ENCODE measurements at regions not wholly inside any gene's neighbourhood (a gene's known extent, or its start where the extent isn't known, plus 50 kb on each side); places are given as distances from the start of the nearest gene placed in this dataset.

DNA sequence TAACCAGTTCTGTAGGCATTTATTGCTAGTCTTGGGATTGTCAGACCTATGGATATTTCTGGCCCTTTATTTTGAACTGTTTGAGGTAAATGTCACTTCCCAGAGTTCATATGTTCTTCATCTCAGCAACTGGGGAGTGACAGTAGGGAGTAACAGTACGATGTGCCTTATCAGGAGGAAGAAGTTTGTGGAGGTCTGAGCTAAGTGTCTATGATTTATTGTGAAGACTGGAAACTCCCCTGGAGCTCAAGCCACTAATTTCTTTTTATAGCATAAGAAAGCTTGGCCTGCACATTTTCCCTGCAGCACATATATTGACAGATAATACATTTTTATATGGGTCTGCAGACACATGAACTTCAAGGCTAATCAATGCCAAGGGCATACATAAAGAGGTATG, 383.8 kb downstream of the GRXCR1 start:
- DNase-seq (ENCODE audit: insufficient read length, low spot score) (no peak), FAIRE-seq (no peak)
- TF ChIP-seq POLR2A (IDR thresholded peaks at IDR 0.05; ENCODE audit: low read depth, low read length) = no peak

DNA sequence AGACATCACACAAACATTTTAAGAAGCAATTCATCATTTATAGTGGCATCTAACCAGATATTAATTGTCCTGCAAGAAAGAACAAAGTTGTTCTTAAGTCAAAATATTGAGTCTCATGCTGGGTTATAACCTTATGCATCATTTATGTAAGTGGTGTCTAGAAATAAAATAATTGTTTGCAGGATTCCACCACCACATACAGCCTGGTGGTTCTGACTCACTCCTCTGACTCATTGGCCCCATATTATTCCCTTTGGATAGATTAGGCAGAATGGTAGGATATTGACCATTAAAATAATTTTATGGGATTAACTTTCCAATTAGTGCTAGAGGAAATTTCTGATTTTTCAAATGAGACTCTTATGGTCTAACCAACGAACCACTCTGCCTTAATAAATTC, 384.5 kb downstream of the GRXCR1 start:
- FAIRE-seq (no peak), DNase-seq (ENCODE audit: insufficient read length, low spot score) (no peak)
- no peak for TF ChIP-seq POLR2A (IDR thresholded peaks at IDR 0.05; ENCODE audit: low read depth, low read length)

DNA sequence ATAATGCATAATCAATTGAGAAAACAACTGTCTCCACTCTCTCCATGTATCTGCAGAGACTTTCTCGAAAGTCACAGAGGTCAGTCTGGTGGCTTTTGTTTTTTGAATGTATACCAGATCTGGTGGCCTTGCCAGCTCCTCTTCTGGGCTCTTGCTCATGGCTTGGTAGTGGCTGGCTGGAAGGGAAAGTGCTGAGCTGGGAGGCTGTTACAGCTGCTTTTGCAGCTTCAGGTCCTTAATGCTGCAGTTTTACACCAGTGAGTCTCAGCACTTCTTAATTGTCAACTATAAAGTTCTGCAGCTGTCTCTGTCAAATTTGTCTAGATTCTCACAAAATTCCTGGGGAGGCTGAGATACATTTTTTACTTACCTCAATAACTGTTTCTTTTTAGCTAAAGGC, 390.0 kb downstream of the GRXCR1 start:
- FAIRE-seq (no peak), DNase-seq (ENCODE audit: insufficient read length, low spot score) (no peak)
- TF ChIP-seq POLR2A (IDR thresholded peaks at IDR 0.05; ENCODE audit: low read depth, low read length) = no peak

DNA sequence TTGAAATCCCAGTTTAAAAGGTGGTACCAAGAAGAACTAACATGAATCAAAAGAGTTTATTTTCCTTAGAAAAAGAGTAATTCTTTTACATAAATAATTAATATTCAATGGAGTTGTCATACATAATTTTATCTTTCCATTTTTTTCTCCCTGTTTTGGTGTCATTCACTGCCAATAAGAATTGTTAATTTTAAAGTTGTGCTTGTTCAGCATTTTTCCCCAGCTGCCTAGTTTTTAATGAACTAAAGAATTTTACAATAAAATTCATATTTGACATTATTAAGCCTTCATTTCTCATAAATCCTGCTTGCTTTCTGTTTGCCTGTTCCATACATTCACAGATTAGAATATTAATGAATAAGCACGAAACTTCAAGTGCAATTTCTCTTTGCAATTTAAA, 393.6 kb downstream of the GRXCR1 start:
- TF ChIP-seq POLR2A (IDR thresholded peaks at IDR 0.05; ENCODE audit: low read depth, low read length) = no peak
- DNase-seq (ENCODE audit: insufficient read length, low spot score) = no peak
- no peak for FAIRE-seq

DNA sequence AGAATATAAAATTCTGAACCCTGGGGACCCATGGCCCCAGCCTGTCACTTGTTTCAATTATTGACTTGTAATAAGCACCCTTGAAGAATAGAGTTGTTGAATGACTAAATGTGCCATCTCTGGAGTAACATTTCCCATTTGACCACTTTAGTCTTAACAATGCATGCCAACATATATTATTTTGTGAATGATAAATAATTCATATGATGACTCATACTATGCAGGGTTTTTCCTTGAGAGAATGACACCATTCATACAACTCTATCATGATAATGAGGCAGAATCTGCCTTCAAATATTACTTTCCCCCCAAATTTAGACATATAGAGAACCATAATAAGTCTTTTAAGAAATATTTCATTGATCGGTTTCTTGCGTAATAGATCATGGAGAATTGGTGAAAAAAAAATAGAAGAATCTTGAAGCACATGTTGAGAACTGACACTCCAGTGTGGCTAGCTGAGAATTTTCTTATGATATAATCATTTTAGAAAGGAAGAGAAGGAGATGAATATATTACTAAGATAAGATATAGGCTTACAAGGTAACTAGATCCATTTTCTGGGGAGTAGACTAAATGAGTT, 404.5 kb downstream of the GRXCR1 start:
- DNase-seq (ENCODE audit: insufficient read length, low spot score) = no peak
- TF ChIP-seq POLR2A (IDR thresholded peaks at IDR 0.05; ENCODE audit: low read depth, low read length) = no peak
- FAIRE-seq = no peak

DNA sequence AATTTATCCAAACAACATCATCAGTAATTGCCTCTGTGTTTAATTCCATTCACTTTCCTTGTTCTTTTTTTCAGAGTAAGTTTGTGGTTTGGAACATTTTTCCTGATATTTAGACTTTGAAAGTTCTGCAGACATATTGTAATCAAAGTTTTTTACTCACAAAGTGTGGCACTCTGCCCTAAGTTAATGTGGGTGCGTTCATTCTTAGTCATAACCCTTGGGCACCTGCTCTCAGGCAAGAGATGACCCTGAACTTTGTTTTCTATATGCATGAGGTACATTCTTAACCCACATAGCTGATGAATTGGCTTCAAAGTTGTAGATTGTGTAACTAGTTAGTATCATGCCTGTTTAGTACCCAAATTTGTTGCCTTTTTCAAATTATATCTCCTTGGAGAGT, 424.3 kb downstream of the GRXCR1 start:
- DNase-seq (ENCODE audit: insufficient read length, low spot score) (no peak), FAIRE-seq (no peak)
- no peak for TF ChIP-seq POLR2A (IDR thresholded peaks at IDR 0.05; ENCODE audit: low read depth, low read length)

DNA sequence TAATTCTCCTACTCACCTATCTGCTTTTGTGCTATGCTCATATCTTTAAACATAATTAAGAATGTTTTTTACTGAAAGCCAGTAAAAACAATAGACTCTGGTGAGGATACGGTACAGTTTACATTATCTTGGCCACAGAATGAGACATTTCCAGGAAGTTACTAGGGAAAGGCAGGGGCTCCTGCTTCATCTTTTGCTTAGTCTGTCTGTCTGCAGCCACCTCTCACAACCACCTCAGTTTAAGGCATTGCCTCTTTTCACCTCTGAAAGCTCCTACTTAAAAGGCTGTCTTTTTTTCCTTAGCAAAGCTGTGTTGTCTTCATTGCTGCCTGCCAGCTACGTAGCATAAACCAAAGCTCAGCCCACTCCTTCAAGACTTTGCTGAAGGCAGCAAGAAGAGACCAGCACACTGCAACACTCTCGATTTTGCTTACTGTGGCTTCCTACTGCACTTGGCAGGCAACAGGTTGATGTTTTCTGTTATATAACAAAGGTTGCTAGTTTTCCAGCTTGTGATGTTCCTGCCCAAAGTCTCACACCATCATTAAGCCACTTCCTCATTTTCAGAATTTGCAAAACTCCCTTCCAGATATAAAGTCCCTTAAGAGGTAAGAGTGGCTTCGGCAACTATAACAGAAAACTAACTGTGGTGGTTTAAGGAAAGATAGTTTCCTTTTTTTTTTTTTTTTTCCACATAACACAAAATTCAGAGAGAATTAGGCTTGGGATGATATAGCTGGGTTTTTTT, 432.9 kb downstream of the GRXCR1 start:
- DNase-seq (ENCODE audit: insufficient read length, low spot score) (no peak), FAIRE-seq (no peak)
- no peak for TF ChIP-seq POLR2A (IDR thresholded peaks at IDR 0.05; ENCODE audit: low read depth, low read length)

DNA sequence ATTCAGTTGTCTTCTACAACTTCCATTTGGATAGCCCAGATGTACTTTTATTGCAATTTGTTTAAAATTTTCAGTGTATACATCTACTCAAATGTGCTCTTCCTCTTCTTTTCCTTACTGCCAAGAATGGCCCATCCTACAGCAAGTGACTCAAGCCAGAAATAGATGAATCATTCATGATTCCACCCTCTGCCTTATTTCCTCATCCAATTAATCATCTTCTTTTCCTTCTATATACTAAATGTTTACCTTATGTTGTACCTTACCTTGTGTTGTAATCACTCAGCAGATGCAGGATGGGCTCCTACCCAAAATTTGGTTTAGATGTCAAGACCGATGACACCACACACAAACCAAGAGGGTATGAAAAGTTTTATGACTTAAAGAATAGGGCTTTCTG, 437.8 kb downstream of the GRXCR1 start:
- FAIRE-seq (peak; percentile 27), DNase-seq (ENCODE audit: insufficient read length, low spot score) (no peak)
- no peak for TF ChIP-seq POLR2A (IDR thresholded peaks at IDR 0.05; ENCODE audit: low read depth, low read length)

DNA sequence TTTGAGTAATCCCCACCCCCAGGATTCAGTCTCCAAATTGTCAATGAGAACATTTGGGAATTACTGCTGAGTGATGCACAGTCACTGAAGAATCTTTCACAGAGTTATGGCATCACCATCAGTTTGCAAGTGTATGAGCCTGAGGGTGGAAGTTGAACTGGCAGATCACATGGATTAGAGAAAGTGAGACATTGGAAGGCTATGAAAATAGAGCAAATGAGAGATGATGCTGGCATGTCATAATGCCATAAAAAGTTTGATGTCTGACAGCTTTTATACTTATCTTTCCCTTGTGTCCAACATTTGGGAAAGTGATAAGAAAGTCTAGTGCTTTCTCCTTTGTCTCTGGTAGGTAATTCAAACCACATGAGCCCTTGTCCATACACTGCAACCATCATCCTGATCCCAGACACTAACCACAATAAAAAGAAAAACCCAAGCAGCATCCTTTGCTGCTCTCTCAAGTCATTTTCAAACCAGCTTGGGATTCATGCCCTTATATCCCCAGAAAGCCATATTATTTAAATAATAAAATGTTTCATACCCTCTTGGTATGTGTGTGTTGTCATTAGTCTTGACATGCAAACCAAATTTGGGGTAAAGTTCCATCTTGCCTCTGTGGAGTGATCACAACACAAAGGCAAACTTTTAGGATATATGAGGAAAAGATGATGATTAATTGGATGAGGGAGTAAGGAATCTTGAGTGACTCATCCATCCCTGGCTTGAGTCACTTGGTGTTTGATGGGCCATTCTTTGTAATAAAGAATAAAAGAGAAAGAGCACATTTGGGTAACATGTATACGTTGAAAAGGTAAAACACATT, 438.9 kb downstream of the GRXCR1 start:
- no peak for DNase-seq (ENCODE audit: insufficient read length, low spot score)
- no peak for TF ChIP-seq POLR2A (IDR thresholded peaks at IDR 0.05; ENCODE audit: low read depth, low read length)
- FAIRE-seq = peak; percentile 27

DNA sequence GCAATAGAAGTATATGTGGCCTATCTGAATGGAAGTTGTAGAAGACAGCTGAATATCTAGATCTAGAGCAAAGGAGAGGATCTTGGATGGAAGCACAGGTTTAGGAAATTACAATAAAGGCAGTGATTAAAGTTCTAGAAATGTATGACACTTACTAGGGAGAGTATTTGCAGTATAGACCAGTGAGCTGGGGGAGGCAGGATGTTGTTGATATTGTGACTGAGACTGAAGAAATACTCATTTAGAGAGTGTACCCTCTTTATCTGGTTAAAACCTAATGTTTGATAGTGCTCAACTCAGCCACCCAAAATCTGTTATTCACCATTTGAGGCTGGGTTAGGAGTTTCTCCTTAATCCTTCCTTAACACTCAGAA, 439.5 kb downstream of the GRXCR1 start:
- FAIRE-seq (no peak), DNase-seq (ENCODE audit: insufficient read length, low spot score) (no peak)
- no peak for TF ChIP-seq POLR2A (IDR thresholded peaks at IDR 0.05; ENCODE audit: low read depth, low read length)

DNA sequence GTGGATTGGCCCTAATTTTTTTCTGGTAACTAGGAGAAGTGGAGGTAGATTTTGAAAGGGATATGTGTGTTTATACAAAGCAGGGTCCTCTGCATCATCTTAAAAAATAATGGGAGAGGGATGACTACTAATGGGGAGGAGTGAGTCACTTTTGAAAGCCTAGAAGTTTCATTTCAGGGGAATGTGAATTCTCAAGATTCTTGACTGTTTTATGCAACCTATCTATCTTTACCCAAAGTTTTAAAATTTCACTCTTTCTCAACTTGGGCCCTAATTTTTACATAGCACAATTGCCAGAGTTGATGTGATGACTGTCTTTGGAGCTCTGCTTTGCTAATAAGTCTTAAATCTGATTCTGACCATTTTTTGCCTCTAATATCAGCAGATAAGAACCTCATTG, 445.2 kb downstream of the GRXCR1 start:
- DNase-seq (ENCODE audit: insufficient read length, low spot score) = no peak
- FAIRE-seq = no peak
- TF ChIP-seq POLR2A (IDR thresholded peaks at IDR 0.05; ENCODE audit: low read depth, low read length) = no peak

DNA sequence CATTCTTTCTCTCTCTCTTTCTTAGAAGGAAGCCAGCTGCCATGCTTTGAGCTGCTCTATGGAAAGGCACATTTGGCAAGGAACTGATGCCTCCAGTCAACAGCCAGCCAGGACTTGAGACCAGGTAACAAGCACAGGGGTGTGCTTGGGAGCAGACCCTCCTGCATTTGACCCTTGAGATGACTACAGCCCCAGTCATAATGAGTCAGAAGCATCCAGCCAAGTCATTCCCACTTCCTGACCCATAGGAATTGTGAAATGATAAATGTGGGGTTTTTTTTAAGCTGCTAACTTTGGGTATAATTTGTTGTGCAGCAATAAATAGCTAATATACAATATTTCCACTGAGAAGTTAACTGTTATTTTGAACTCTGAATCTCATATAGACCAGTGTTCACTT, 446.9 kb downstream of the GRXCR1 start:
- no peak for DNase-seq (ENCODE audit: insufficient read length, low spot score)
- TF ChIP-seq POLR2A (IDR thresholded peaks at IDR 0.05; ENCODE audit: low read depth, low read length) = no peak
- FAIRE-seq = peak; percentile 6

DNA sequence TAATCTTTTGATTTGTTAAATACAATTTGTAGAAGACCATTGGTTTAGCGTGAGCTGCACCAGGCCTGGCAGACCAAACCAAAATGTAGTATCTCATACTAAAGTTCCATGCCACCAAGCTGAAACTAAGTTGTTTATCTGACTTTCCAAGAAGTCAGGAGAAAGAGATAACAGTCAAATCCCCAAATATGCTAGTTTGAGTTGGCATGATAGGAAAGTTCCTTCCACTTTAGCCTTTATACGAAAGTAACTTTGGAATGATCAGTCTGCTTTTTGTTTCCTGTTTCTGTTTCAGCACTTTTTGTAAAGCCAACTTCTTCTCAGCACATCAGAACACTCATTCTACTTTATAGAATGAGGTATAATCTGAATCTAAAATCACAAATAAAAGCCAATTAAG, 449.2 kb downstream of the GRXCR1 start:
- no peak for FAIRE-seq
- no peak for TF ChIP-seq POLR2A (IDR thresholded peaks at IDR 0.05; ENCODE audit: low read depth, low read length)
- DNase-seq (ENCODE audit: insufficient read length, low spot score) = no peak

DNA sequence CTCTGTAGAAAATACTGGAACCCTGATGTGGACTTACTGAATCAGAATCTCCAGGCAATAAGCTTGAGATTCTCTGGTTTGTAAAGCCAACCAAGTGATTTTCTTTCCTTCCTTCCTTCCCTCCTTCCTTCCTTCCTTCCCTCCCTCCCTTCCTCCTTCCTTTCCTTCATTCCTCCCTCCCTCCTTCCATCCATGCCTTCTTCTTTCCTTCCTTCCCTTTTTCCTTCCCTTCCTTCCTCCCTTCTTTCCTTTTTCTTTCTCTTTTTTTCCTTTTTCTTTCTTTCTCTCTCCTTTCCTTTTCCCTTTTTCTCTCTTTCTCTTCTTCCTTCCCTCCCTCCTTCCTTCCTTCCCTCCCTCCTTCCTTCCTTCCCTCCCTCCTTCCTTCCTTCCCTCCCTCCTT, 450.8 kb downstream of the GRXCR1 start:
- no peak for DNase-seq (ENCODE audit: insufficient read length, low spot score)
- no peak for TF ChIP-seq POLR2A (IDR thresholded peaks at IDR 0.05; ENCODE audit: low read depth, low read length)
- FAIRE-seq = no peak
